H1 (cell line): ENCODE measurements at regions not wholly inside any gene's neighbourhood (a gene's known extent, or its start where the extent isn't known, plus 50 kb on each side); places are given as distances from the start of the nearest gene placed in this dataset.

Experiments used
- CTCF ChIA-PET: fragments of 300-600 bp; sonication (Branson Sonifier 250); formaldehyde crosslinking; loops from one replicate; lab custom pipeline; 2021; ENCODE audit not compliant: partially characterized antibody; lab: Charles Lee
- POLR2A ChIA-PET: fragments of 300-600 bp; sonication (Branson Sonifier 250); formaldehyde crosslinking; loops from one replicate; lab custom pipeline; 2021; ENCODE audit warnings: inconsistent platforms; ENCODE audit not compliant: partially characterized antibody; lab: Charles Lee
- DNase-seq, 2 experiments: peaks; one replicate each; pipeline versions ENCODE4 v3.0.0 to v3.0.0-alpha.2; 2010 to 2022; ENCODE audit warnings: low spot score in 2 of 2, low read depth in 1 of 2, mixed read lengths in 1 of 2
- FAIRE-seq: peaks from 2 replicates; lab custom pipeline; 2011; peaks lifted over from hg19 to GRCh38; lab: Jason Lieb, UNC
- H2AFZ ChIP-seq: 2 replicates; pipeline ENCODE4 v1.8.1; 2012; ENCODE audit warnings: low read length, inconsistent platforms
- H2AK5ac ChIP-seq: 2 replicates; pipeline ENCODE4 v1.6.1; 2013; ENCODE audit warnings: low read depth, low read length
- H2BK120ac ChIP-seq: replicated peaks from 2 replicates; pipeline ENCODE3; 2013; ENCODE audit warnings: low read depth, low read length, inconsistent platforms
- H2BK12ac ChIP-seq: 2 replicates; pipeline ENCODE4 v1.6.1; 2013; ENCODE audit warnings: low read depth, low read length
- H2BK15ac ChIP-seq: 2 replicates; pipeline ENCODE4 v1.6.1; 2013; ENCODE audit warnings: low read length
- H2BK20ac ChIP-seq: 2 replicates; pipeline ENCODE4 v1.6.1; 2013; ENCODE audit warnings: low read length
- H2BK5ac ChIP-seq: 2 replicates; pipeline ENCODE4 v1.6.1; 2013; ENCODE audit warnings: low read depth, low read length
- H3K14ac ChIP-seq: 2 replicates; pipeline ENCODE4 v1.6.1; 2013; ENCODE audit warnings: inconsistent platforms; ENCODE audit not compliant: insufficient read length
- H3K18ac ChIP-seq: 2 replicates; pipeline ENCODE4 v1.6.1; 2013; ENCODE audit warnings: low read length; ENCODE audit errors: extremely low read depth
- H3K23ac ChIP-seq: 2 replicates; pipeline ENCODE4 v1.6.1; 2013; ENCODE audit warnings: inconsistent platforms; ENCODE audit not compliant: insufficient read length
- H3K23me2 ChIP-seq: 2 replicates; pipeline ENCODE4 v1.6.1; 2013; ENCODE audit warnings: low read depth, low read length
- H3K27ac ChIP-seq: 2 replicates; pipeline ENCODE4 v1.6.1; 2011; ENCODE audit warnings: low read depth, low read length, inconsistent platforms
- H3K27me3 ChIP-seq, 4 experiments: replicated peaks in 1 of 4; 1 replicate in 1 of 4; 2 replicates in 3 of 4; pipeline versions ENCODE4 v1.6.1 to v1.8.1; 2011 to 2013; ENCODE audit warnings: low read length in 3 of 4, mild to moderate bottlenecking in 3 of 4, inconsistent platforms in 2 of 4, mixed read lengths in 2 of 4, moderate library complexity in 1 of 4; ENCODE audit not compliant: control insufficient read depth in 3 of 4, insufficient read depth in 3 of 4; ENCODE audit errors: extremely low read depth in 1 of 4
- H3K36me3 ChIP-seq, 4 experiments: 2 replicates each; pipeline versions ENCODE4 v1.6.1 to v1.8.1; 2011 to 2013; ENCODE audit warnings: mild to moderate bottlenecking in 4 of 4, low read length in 3 of 4, moderate library complexity in 2 of 4, control low read depth in 1 of 4, inconsistent platforms in 1 of 4; ENCODE audit not compliant: insufficient read depth in 4 of 4, control insufficient read depth in 2 of 4
- H3K4ac ChIP-seq: replicated peaks from 2 replicates; pipeline ENCODE3; 2013; ENCODE audit warnings: low read length, low read depth, mixed read lengths, inconsistent platforms; ENCODE audit not compliant: insufficient read length
- H3K4me1 ChIP-seq, 4 experiments: replicated peaks in 1 of 4; 1 replicate in 1 of 4; 2 replicates in 3 of 4; pipeline versions ENCODE4 v1.6.1 to v1.8.1; 2011 to 2013; ENCODE audit warnings: low read length in 3 of 4, inconsistent platforms in 2 of 4, mixed read lengths in 1 of 4; ENCODE audit not compliant: insufficient read depth in 4 of 4, control insufficient read depth in 3 of 4
- H3K4me2 ChIP-seq, 2 experiments: 2 replicates each; pipeline versions ENCODE4 v1.6.1 to v1.8.1; 2011 to 2013; ENCODE audit warnings: low read depth in 2 of 2, low read length in 2 of 2, control low read depth in 1 of 2, inconsistent platforms in 1 of 2, mild to moderate bottlenecking in 1 of 2; ENCODE audit not compliant: insufficient read depth in 1 of 2
- H3K4me3 ChIP-seq, 4 experiments: fragments of 200-600, 300-600 bp in 1 of 4; sonication (generic), shearing (Covaris generic), sonication (Bioruptor Twin) in 1 of 4; 2 replicates each; pipeline versions ENCODE4 v1.5.1 to v1.8.1; 2011 to 2016; ENCODE audit warnings: low read length in 4 of 4, low read depth in 3 of 4, control low read depth in 2 of 4, inconsistent platforms in 2 of 4, mild to moderate bottlenecking in 2 of 4, mixed read lengths in 1 of 4, moderate library complexity in 1 of 4; ENCODE audit not compliant: insufficient read depth in 2 of 4; ENCODE audit errors: extremely low read depth in 1 of 4
- H3K56ac ChIP-seq: replicated peaks from 2 replicates; pipeline ENCODE3; 2013; ENCODE audit warnings: low read depth, mild to moderate bottlenecking, mixed read lengths, low read length, inconsistent platforms; ENCODE audit not compliant: insufficient read length
- H3K79me1 ChIP-seq: 2 replicates; pipeline ENCODE4 v1.6.1; 2013; ENCODE audit warnings: low read depth, low read length, control low read depth
- H3K79me2 ChIP-seq, 2 experiments: 2 replicates each; pipeline versions ENCODE4 v1.6.1 to v1.8.1; 2012 to 2013; ENCODE audit warnings: low read length in 2 of 2, mild to moderate bottlenecking in 2 of 2, inconsistent platforms in 1 of 2; ENCODE audit not compliant: insufficient read depth in 2 of 2, control insufficient read depth in 1 of 2
- H3K9ac ChIP-seq, 4 experiments: replicated peaks in 1 of 4; 1 replicate in 1 of 4; 2 replicates in 3 of 4; pipeline versions ENCODE4 v1.6.1 to v1.8.1; 2011 to 2013; ENCODE audit warnings: low read depth in 3 of 4, low read length in 3 of 4, control low read depth in 2 of 4, mild to moderate bottlenecking in 2 of 4, moderate library complexity in 2 of 4, inconsistent platforms in 1 of 4; ENCODE audit errors: extremely low read depth in 1 of 4
- H3K9me3 ChIP-seq, 2 experiments: 2 replicates each; pipeline versions ENCODE4 v1.6.1 to v1.8.1; 2012 to 2013; ENCODE audit warnings: mild to moderate bottlenecking in 2 of 2, moderate library complexity in 2 of 2, control low read depth in 1 of 2, inconsistent platforms in 1 of 2, low read depth in 1 of 2, low read length in 1 of 2, mixed read lengths in 1 of 2; ENCODE audit not compliant: insufficient read depth in 2 of 2
- H4K20me1 ChIP-seq, 2 experiments: replicated peaks in 1 of 2; 2 replicates each; pipeline versions ENCODE3 to v1.8.1; 2011 to 2013; ENCODE audit warnings: inconsistent platforms in 2 of 2, low read length in 2 of 2, mild to moderate bottlenecking in 1 of 2; ENCODE audit not compliant: insufficient read depth in 2 of 2, control insufficient read depth in 1 of 2
- H4K5ac ChIP-seq: 2 replicates; pipeline ENCODE4 v1.6.1; 2013; ENCODE audit warnings: low read length, low read depth, mixed read lengths, inconsistent platforms; ENCODE audit not compliant: insufficient read length
- H4K8ac ChIP-seq: 2 replicates; pipeline ENCODE4 v1.8.0; 2013; ENCODE audit warnings: mild to moderate bottlenecking, moderate library complexity, low read length, inconsistent platforms; ENCODE audit not compliant: insufficient read depth; ENCODE audit errors: extremely low read depth
- H4K91ac ChIP-seq: replicated peaks from 2 replicates; pipeline ENCODE3; 2013; ENCODE audit warnings: low read length, mixed read lengths, inconsistent platforms; ENCODE audit not compliant: insufficient read length
- CBX5 ChIP-seq: fragments of 300-800, 300-1000 bp; sonication (generic); IDR thresholded peaks from 2 replicates; pipeline ENCODE4 v1.7.1; 2016; ENCODE audit warnings: antibody characterized with exemption, low read length, low read depth
- EGR1 ChIP-seq: IDR thresholded peaks from 2 replicates; pipeline ENCODE4 v1.6.1; 2011; ENCODE audit warnings: low read depth, low read length, borderline replicate concordance
- EP300 ChIP-seq, 2 experiments: IDR thresholded peaks; 1 replicate in 1 of 2; 2 replicates in 1 of 2; pipeline ENCODE4 v1.6.1; 2011 to 2012; ENCODE audit warnings: low read depth in 2 of 2, low read length in 2 of 2, mild to moderate bottlenecking in 2 of 2, borderline replicate concordance in 1 of 2, inconsistent platforms in 1 of 2, moderate library complexity in 1 of 2
- JUND ChIP-seq: IDR thresholded peaks from 2 replicates; pipeline ENCODE4 v1.6.1; 2011; ENCODE audit warnings: mild to moderate bottlenecking, improper control_type of control experiment, low read length
- POLR2AphosphoS5 ChIP-seq: IDR thresholded peaks from 2 replicates; pipeline ENCODE4 v1.6.1; 2011; ENCODE audit warnings: low read depth, low read length
- RFX5 ChIP-seq: IDR thresholded peaks from 2 replicates; pipeline ENCODE4 v1.6.1; 2011; ENCODE audit warnings: low read depth, low read length, improper control_type of control experiment, borderline replicate concordance
- SIX5 ChIP-seq: IDR thresholded peaks from 2 replicates; pipeline ENCODE4 v1.6.1; 2011; ENCODE audit warnings: mild to moderate bottlenecking, low read depth, low read length
- SUZ12 ChIP-seq: fragments of 200-600 bp; sonication (generic); IDR thresholded peaks from 2 replicates; pipeline ENCODE4 v1.6.1; 2012; ENCODE audit warnings: mild to moderate bottlenecking, inconsistent platforms, low read length, moderate library complexity, mixed read lengths
- ZNF274 ChIP-seq: IDR thresholded peaks from 2 replicates; pipeline ENCODE4 v1.7.0; 2012; ENCODE audit warnings: low read length, borderline replicate concordance; ENCODE audit errors: extremely low read depth
- WGBS, 2 experiments: shearing (Covaris generic) in 1 of 2; methylation state at CpG; one replicate each; pipeline versions ENCODE4 v1.1.6 to v1.1.7; 2013 to 2015; ENCODE audit warnings: low lambda C conversion rate in 2 of 2, mixed read lengths in 2 of 2, inconsistent platforms in 1 of 2, low coverage in 1 of 2, missing lambda C conversion rate in 1 of 2; ENCODE audit not compliant: insufficient replicate concordance in 2 of 2, insufficient coverage in 1 of 2, insufficient read length in 1 of 2; ENCODE audit errors: extremely low coverage in 1 of 2, missing lambda C conversion rate in 1 of 2; 5-methylcytosine and 5-hydroxymethylcytosine counted together
- TF ChIP-seq, protein P1 (sequence below): IDR thresholded peaks from 2 replicates; pipeline ENCODE4 v1.6.1; 2012; ENCODE audit warnings: inconsistent platforms

GRCh38 chr18:10235661-10235952 lies 218.8 kb upstream of the APCDD1 start:
- Histone ChIP-seq H3K4me3 (no peak overlapping the region), H3K4ac (no peak overlapping the region), H3K4me2 (no peak overlapping the region), H3K56ac (no peak overlapping the region), H3K23ac (no peak overlapping the region), H3K27ac (no peak overlapping the region), H3K18ac (no peak overlapping the region), H3K79me1 (no peaks in the 10 kb centered on the region), H2AFZ (no peak overlapping the region), H2BK15ac (no peak overlapping the region), H2BK20ac (no peak overlapping the region), H3K23me2 (no peaks in the 10 kb centered on the region), H4K91ac (no peak overlapping the region), H3K27me3 (no peaks in the 10 kb centered on the region), H2BK12ac (no peak overlapping the region), H3K36me3 (no peaks in the 10 kb centered on the region), H3K14ac (no peak overlapping the region), H2BK120ac (no peak overlapping the region), H4K5ac (no peak overlapping the region), H2BK5ac (no peak overlapping the region), H3K9me3 (no peaks in the 10 kb centered on the region), H4K8ac (no peak overlapping the region), H3K4me1 (no peaks in the 10 kb centered on the region), H2AK5ac (no peak overlapping the region), H3K9ac (no peak overlapping the region), H3K79me2 (no peaks in the 10 kb centered on the region), H4K20me1 (no peaks in the 10 kb centered on the region)
- DNase-seq (no peak), FAIRE-seq (no peak)
- WGBS, 2 experiments: 88% methylated on average over 2 of the region's 2 CpGs; no CpG with 5 or more reads in 1 of the 2 experiments
- TF ChIP-seq EGR1: no peak
- TF ChIP-seq ZNF274: no peak
- TF ChIP-seq JUND: no peak
- TF ChIP-seq CBX5: no peak
- no peak for TF ChIP-seq EP300 (IDR thresholded peaks at IDR 0.05; ENCODE audit: borderline replicate concordance in 1 of 2, low read depth in 2 of 2, low read length in 2 of 2)
- TF ChIP-seq SIX5: no peak
- no peak for TF ChIP-seq SUZ12
- TF ChIP-seq, protein P1, sequence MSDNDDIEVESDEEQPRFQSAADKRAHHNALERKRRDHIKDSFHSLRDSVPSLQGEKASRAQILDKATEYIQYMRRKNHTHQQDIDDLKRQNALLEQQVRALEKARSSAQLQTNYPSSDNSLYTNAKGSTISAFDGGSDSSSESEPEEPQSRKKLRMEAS: no peak
- no peak for TF ChIP-seq POLR2AphosphoS5
- TF ChIP-seq RFX5: no peak
- POLR2A ChIA-PET: no interaction called here
- CTCF ChIA-PET: no interaction called here
